Mesenchymal stem cell (in vitro differentiated cells and primary cell): ENCODE measurements at regions not wholly inside any gene's neighbourhood (a gene's known extent, or its start where the extent isn't known, plus 50 kb on each side); places are given as distances from the start of the nearest gene placed in this dataset.

Experiments
- DNase-seq: peaks from one replicate; pipeline ENCODE4 v3.0.0-alpha.2; 2013
- H2AFZ ChIP-seq: one replicate; pipeline ENCODE4 v1.6.1; 2013; ENCODE audit warnings: low read depth, mild to moderate bottlenecking, control low read depth, inconsistent platforms, low read length, moderate library complexity
- H2AK5ac ChIP-seq: 2 replicates; pipeline ENCODE4 v1.6.1; 2013; ENCODE audit warnings: low read length, moderate library complexity, mild to moderate bottlenecking, inconsistent platforms; ENCODE audit not compliant: severe bottlenecking
- H2BK120ac ChIP-seq: one replicate; pipeline ENCODE4 v1.6.1; 2013; ENCODE audit warnings: low read depth, mild to moderate bottlenecking, inconsistent platforms, low read length, moderate library complexity
- H2BK12ac ChIP-seq, 2 experiments: one replicate each; pipeline ENCODE4 v1.6.1; 2013; ENCODE audit warnings: inconsistent platforms in 2 of 2, low read length in 2 of 2, mild to moderate bottlenecking in 2 of 2, moderate library complexity in 2 of 2, control low read depth in 1 of 2
- H2BK15ac ChIP-seq: one replicate; pipeline ENCODE4 v1.6.1; 2013; ENCODE audit warnings: mild to moderate bottlenecking, low read depth, inconsistent platforms; ENCODE audit not compliant: poor library complexity, severe bottlenecking
- H2BK5ac ChIP-seq: 2 replicates; pipeline ENCODE4 v1.6.1; 2013; ENCODE audit warnings: low read depth, mild to moderate bottlenecking, low read length, control low read depth, inconsistent platforms; ENCODE audit not compliant: poor library complexity, severe bottlenecking
- H3K14ac ChIP-seq, 2 experiments: one replicate each; pipeline ENCODE4 v1.6.1; 2013; ENCODE audit warnings: inconsistent platforms in 2 of 2, low read length in 2 of 2, control low read depth in 1 of 2, mild to moderate bottlenecking in 1 of 2, moderate library complexity in 1 of 2
- H3K18ac ChIP-seq, 2 experiments: one replicate each; pipeline ENCODE4 v1.6.1; 2013; ENCODE audit warnings: inconsistent platforms in 2 of 2, low read length in 2 of 2, control low read depth in 1 of 2, low read depth in 1 of 2, mild to moderate bottlenecking in 1 of 2
- H3K23ac ChIP-seq, 2 experiments: one replicate each; pipeline ENCODE4 v1.6.1; 2013; ENCODE audit warnings: inconsistent platforms in 2 of 2, low read length in 2 of 2, mild to moderate bottlenecking in 2 of 2, moderate library complexity in 2 of 2, control low read depth in 1 of 2
- H3K27ac ChIP-seq: 2 replicates; pipeline ENCODE4 v1.5.1; 2013; ENCODE audit warnings: mild to moderate bottlenecking, moderate library complexity, low read length, control low read depth, inconsistent platforms; ENCODE audit not compliant: poor library complexity, severe bottlenecking
- H3K27me3 ChIP-seq, 2 experiments: 2 replicates each; pipeline versions ENCODE4 v1.6.1 to v1.7.0; 2013; ENCODE audit warnings: low read length in 2 of 2, mild to moderate bottlenecking in 2 of 2, moderate library complexity in 2 of 2, control low read depth in 1 of 2, inconsistent platforms in 1 of 2; ENCODE audit not compliant: control insufficient read depth in 1 of 2, insufficient read depth in 1 of 2
- H3K36me3 ChIP-seq, 2 experiments: 2 replicates each; pipeline versions ENCODE4 v1.6.1 to v1.7.0; 2013; ENCODE audit warnings: low read length in 2 of 2, control low read depth in 1 of 2, inconsistent platforms in 1 of 2, low read depth in 1 of 2, mild to moderate bottlenecking in 1 of 2; ENCODE audit not compliant: insufficient read depth in 2 of 2, control insufficient read depth in 1 of 2
- H3K4ac ChIP-seq, 2 experiments: one replicate each; pipeline ENCODE4 v1.6.1; 2013; ENCODE audit warnings: inconsistent platforms in 2 of 2, low read length in 2 of 2, mild to moderate bottlenecking in 2 of 2, moderate library complexity in 2 of 2, control low read depth in 1 of 2, low read depth in 1 of 2
- H3K4me1 ChIP-seq: 2 replicates; pipeline ENCODE4 v1.6.1; 2013; ENCODE audit warnings: low read depth, low read length, control low read depth; ENCODE audit not compliant: control insufficient read depth, insufficient read depth
- H3K4me2 ChIP-seq: 2 replicates; pipeline ENCODE4 v1.6.1; 2013; ENCODE audit warnings: low read length, mild to moderate bottlenecking, inconsistent platforms; ENCODE audit not compliant: poor library complexity, severe bottlenecking
- H3K4me3 ChIP-seq, 2 experiments: 2 replicates each; pipeline versions ENCODE4 v1.5.1 to v1.7.0; 2013; ENCODE audit warnings: low read length in 2 of 2, mild to moderate bottlenecking in 2 of 2, control low read depth in 1 of 2, low read depth in 1 of 2; ENCODE audit not compliant: insufficient read depth in 1 of 2
- H3K79me1 ChIP-seq: replicated peaks from 2 replicates; pipeline ENCODE4 v1.6.1; 2013; ENCODE audit warnings: mild to moderate bottlenecking, control low read depth, low read length, inconsistent platforms; ENCODE audit not compliant: poor library complexity, severe bottlenecking
- H3K9ac ChIP-seq: 2 replicates; pipeline ENCODE4 v1.7.0; 2013; ENCODE audit warnings: mild to moderate bottlenecking, low read length, moderate library complexity
- H3K9me3 ChIP-seq: 2 replicates; pipeline ENCODE4 v1.7.0; 2013; ENCODE audit warnings: mild to moderate bottlenecking, low read length; ENCODE audit not compliant: control insufficient read depth
- H4K8ac ChIP-seq: one replicate; pipeline ENCODE4 v1.6.1; 2013; ENCODE audit warnings: inconsistent platforms, mild to moderate bottlenecking, low read length, moderate library complexity
- H4K91ac ChIP-seq: one replicate; pipeline ENCODE4 v1.6.1; 2013; ENCODE audit warnings: mild to moderate bottlenecking, low read length, inconsistent platforms
- WGBS: methylation state at CpG from one replicate; pipeline ENCODE4 v1.1.7; 2013; ENCODE audit warnings: mixed read lengths; 5-methylcytosine and 5-hydroxymethylcytosine counted together

DNA sequence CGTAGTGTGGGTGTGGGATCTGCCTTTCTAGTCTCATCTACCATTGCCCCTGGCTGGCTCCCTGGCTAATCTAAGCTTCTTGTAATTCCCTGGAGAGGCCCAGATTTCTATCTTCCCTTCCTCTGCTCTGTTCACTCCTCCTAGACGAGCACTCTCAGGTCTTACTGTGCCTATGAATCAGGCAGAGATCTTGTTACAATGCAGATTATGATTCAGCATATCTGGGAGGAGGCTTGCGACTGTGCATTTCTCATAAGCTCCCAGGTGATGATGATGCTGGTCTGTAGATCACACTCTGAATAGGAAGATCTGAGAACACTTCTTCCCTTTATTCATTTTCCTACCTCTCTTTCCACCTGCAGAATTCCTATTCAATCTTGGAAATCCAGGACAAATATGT, 200.1 kb downstream of the CBLN1 start:
- Histone ChIP-seq H3K27me3 (no peaks in the 10 kb centered on the region), H3K36me3 (no peaks in the 10 kb centered on the region), H3K4me3 (no peak overlapping the region), H2BK5ac (no peak overlapping the region), H3K79me1 (no peaks in the 10 kb centered on the region), H3K9ac (no peak overlapping the region), H3K9me3 (peaks cover 62% of the 10 kb centered on the region), H4K91ac (no peak overlapping the region), H3K4me2 (no peak overlapping the region), H2BK120ac (no peak overlapping the region), H3K27ac (no peak overlapping the region), H2AFZ (no peak overlapping the region), H3K4me1 (no peaks in the 10 kb centered on the region), H3K14ac (no peak overlapping the region), H2BK12ac (no peak overlapping the region), H3K4ac (no peak overlapping the region), H4K8ac (no peak overlapping the region), H2BK15ac (no peak overlapping the region), H2AK5ac (no peak overlapping the region), H3K23ac (no peak overlapping the region), H3K18ac (no peak overlapping the region)
- DNase-seq, result no peak
- 53% methylated on average over 3 of the region's 3 CpGs for WGBS

DNA sequence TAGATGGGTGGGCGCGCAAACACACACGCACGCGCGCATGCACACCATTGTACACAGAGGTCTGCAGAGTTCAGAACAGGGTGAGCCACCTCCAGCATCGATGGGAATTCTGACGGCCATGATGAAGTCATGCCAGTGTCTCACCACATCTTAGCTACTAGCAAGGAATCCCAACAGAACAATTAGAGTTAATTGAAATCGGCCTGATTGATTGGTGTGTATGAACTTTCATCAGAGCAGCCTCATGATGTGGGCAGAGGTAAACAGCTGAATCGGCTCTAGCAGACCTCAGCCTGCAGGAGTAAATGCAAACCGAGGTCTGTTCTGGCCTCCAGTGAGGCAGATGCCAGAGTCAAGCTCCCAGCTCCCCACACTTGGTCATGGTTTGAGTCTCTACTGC, 200.6 kb downstream of the CBLN1 start:
- 81% methylated on average over 10 of the region's 11 CpGs for WGBS
- H2BK5ac ChIP-seq, result no peak overlapping the region

DNA sequence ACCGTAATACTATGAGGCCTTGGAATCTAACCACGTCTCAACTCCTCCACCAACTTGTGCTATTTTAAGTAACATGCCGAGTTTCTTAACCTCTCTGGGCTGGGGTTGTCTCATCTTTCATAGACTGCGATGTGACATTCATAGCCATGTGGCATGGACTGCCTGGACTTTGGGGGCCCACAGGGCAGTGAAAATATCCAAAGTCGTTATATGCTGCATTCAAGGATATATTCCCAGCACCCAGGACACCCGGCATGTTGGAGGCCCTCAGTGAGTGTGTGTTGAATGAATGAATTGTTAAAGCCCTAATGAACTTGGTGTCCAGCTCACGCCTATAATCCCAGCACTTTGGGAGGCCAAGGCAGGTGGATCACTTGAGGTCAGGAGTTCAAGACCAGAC, 203.1 kb downstream of the CBLN1 start:
- no peak overlapping the region for H3K4me2 ChIP-seq
- peaks cover 59% of the 10 kb centered on the region for H3K9me3 ChIP-seq
- no peak overlapping the region for H2BK12ac ChIP-seq
- no peak overlapping the region for H3K4me3 ChIP-seq
- no peak overlapping the region for H3K14ac ChIP-seq
- no peak overlapping the region for H2BK15ac ChIP-seq
- H3K4ac ChIP-seq, result no peak overlapping the region
- no peak overlapping the region for H2AFZ ChIP-seq
- H4K91ac ChIP-seq, result no peak overlapping the region
- H2AK5ac ChIP-seq, result no peak overlapping the region
- no peak overlapping the region for H3K9ac ChIP-seq
- no peak overlapping the region for H4K8ac ChIP-seq
- no peaks in the 10 kb centered on the region for H3K36me3 ChIP-seq
- H3K18ac ChIP-seq, result no peak overlapping the region
- H3K27ac ChIP-seq, result no peak overlapping the region
- no peak overlapping the region for H2BK120ac ChIP-seq
- no peaks in the 10 kb centered on the region for H3K79me1 ChIP-seq
- H3K23ac ChIP-seq, result no peak overlapping the region
- DNase-seq, result no peak
- no peaks in the 10 kb centered on the region for H3K4me1 ChIP-seq
- H3K27me3 ChIP-seq, result no peaks in the 10 kb centered on the region
- no peak overlapping the region for H2BK5ac ChIP-seq
- WGBS, result 85% methylated on average over 7 of the region's 7 CpGs

More for the DNA sequence above, 200.6 kb downstream of the CBLN1 start:
- no peak overlapping the region for H3K18ac ChIP-seq
- H3K4me2 ChIP-seq, result no peak overlapping the region
- H3K79me1 ChIP-seq, result no peaks in the 10 kb centered on the region
- H2BK12ac ChIP-seq, result no peak overlapping the region
- no peak overlapping the region for H3K4ac ChIP-seq
- no peak overlapping the region for H3K9ac ChIP-seq
- peaks cover 67% of the 10 kb centered on the region for H3K9me3 ChIP-seq
- H3K27ac ChIP-seq, result no peak overlapping the region
- H3K27me3 ChIP-seq, result no peaks in the 10 kb centered on the region
- H3K4me3 ChIP-seq, result no peak overlapping the region
- no peak overlapping the region for H2AK5ac ChIP-seq
- no peak overlapping the region for H3K23ac ChIP-seq
- no peak overlapping the region for H3K14ac ChIP-seq
- H4K8ac ChIP-seq, result no peak overlapping the region
- no peak overlapping the region for H4K91ac ChIP-seq
- no peaks in the 10 kb centered on the region for H3K36me3 ChIP-seq
- no peak overlapping the region for H2BK15ac ChIP-seq
- no peak for DNase-seq
- no peak overlapping the region for H2AFZ ChIP-seq
- no peaks in the 10 kb centered on the region for H3K4me1 ChIP-seq
- H2BK120ac ChIP-seq, result no peak overlapping the region

DNA sequence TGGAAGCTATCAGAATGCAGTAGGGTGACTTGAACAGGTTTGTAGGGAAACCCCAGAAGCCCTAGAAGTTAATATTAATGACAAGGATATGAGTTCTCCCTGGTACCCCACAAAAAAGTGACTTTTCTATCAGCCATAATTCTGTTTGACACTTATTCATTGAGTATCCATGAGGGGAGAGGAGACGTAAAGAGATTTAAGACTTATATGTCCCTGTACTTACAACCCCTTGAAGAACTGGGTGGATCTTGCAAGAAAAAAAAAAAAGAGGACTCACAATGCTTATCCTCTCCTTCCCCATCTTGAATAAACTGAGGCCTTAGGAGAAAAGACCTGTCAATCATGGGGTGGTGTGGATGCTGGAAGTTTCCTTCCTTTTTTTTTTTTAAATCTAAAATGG, 203.5 kb downstream of the CBLN1 start:
- Histone ChIP-seq H3K79me1 (no peaks in the 10 kb centered on the region), H2BK12ac (no peak overlapping the region), H3K4ac (no peak overlapping the region), H2AFZ (no peak overlapping the region), H3K9me3 (peaks cover 55% of the 10 kb centered on the region), H3K4me1 (no peaks in the 10 kb centered on the region), H3K9ac (no peak overlapping the region), H3K4me3 (no peak overlapping the region), H3K4me2 (no peak overlapping the region), H2BK5ac (no peak overlapping the region), H4K8ac (no peak overlapping the region), H3K27me3 (no peaks in the 10 kb centered on the region), H3K27ac (no peak overlapping the region), H4K91ac (no peak overlapping the region), H2AK5ac (no peak overlapping the region), H3K18ac (no peak overlapping the region), H2BK15ac (no peak overlapping the region), H3K36me3 (no peaks in the 10 kb centered on the region), H3K23ac (no peak overlapping the region), H2BK120ac (no peak overlapping the region), H3K14ac (no peak overlapping the region)
- no peak for DNase-seq
- no CpG with 5 or more reads among the region's 1 CpG for WGBS
